ENCODE measurements at regions not wholly inside any gene's neighbourhood (a gene's known extent, or its start where the extent isn't known, plus 50 kb on each side); places are given as distances from the start of the nearest gene placed in this dataset.

DNA sequence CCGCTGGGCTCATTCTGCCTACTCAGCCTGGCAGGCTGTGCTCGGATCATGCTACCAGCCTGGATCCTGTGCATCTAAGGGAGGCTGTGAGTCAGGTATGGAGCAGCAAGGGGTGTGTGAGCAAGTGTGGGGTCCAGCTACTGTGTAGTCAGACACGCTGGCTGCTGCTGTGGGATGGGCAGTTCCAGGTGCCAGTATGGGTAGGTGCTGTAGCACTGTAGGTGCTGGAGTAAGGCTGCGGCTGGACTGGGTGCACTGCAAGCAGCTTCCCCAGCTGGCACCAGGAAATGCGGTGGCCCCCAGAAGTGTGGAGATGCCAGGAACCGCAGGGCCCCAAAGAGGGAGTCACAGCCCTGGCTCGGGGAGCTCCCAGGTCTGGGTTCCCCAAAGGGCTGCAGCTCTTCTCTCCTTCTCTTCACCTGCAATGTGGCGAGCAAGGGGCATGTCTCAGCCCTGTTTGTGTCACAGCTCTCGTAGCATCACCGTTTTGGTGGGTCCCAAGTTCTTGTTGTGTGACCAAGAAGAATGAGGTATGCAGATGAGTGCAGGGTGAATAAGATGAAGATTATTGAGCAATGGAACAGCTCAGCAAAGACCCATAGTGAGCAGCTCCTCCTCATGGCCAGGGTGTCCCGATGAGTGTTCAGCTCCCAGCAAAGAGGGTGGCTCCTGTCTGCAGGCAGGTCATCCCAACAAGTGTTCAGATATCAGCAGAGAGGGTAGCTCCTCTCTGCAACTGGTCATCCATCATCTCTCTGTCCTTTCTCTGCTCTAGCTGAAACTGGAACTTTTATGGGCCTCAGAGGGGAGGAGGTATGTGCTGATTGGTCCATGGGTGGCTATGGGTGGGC is 462.9 kb downstream of the TBC1D22A start:
- DNase-seq, result no peak
- no peak overlapping the region for H3K4me3 ChIP-seq
- WGBS, 4 donors, result 83 to 92% (median 89%) methylated on average over 5 to 11 of the region's 11 CpGs
- no peaks in the 10 kb centered on the region for H3K27me3 ChIP-seq
- no peaks in the 10 kb centered on the region for H3K4me1 ChIP-seq (replicated peaks in 1 of 2)
- intact Hi-C loops (cut with DNase I), result no loop called here
- no peak for TF ChIP-seq POLR2A (IDR thresholded peaks at IDR 0.05)
- TF ChIP-seq, protein P1, sequence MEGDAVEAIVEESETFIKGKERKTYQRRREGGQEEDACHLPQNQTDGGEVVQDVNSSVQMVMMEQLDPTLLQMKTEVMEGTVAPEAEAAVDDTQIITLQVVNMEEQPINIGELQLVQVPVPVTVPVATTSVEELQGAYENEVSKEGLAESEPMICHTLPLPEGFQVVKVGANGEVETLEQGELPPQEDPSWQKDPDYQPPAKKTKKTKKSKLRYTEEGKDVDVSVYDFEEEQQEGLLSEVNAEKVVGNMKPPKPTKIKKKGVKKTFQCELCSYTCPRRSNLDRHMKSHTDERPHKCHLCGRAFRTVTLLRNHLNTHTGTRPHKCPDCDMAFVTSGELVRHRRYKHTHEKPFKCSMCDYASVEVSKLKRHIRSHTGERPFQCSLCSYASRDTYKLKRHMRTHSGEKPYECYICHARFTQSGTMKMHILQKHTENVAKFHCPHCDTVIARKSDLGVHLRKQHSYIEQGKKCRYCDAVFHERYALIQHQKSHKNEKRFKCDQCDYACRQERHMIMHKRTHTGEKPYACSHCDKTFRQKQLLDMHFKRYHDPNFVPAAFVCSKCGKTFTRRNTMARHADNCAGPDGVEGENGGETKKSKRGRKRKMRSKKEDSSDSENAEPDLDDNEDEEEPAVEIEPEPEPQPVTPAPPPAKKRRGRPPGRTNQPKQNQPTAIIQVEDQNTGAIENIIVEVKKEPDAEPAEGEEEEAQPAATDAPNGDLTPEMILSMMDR (IDR thresholded peaks at IDR 0.05), result no peak
- H3K27ac ChIP-seq, result no peak overlapping the region
- no peaks in the 10 kb centered on the region for H3K36me3 ChIP-seq (replicated peaks in 1 of 2)
- no peaks in the 10 kb centered on the region for H3K9me3 ChIP-seq (replicated peaks in 1 of 3)

Small RNA genes in the stretch of these regions (microRNA-seq; reads per million reads assigned to microRNA genes)
- gene MIR3201 (0 reads per million in 3 donors), gene MIR3667 (0.28 to 2.7 (median 0.76) reads per million in 3 donors), gene MIR4535 (0 reads per million in 3 donors)

Small RNA genes in the stretch of these regions (small RNA-seq; reads per million reads assigned to genes)
- 0 reads per million in 2 donors for gene MIR3201
- 0 reads per million in 2 donors for gene MIR3667
- 0 reads per million in 2 donors for gene MIR4535

Data from adrenal gland (tissue), 9 donors.